ENCODE measurements at regions not wholly inside any gene's neighbourhood (a gene's known extent, or its start where the extent isn't known, plus 50 kb on each side); places are given as distances from the start of the nearest gene placed in this dataset.

DNA sequence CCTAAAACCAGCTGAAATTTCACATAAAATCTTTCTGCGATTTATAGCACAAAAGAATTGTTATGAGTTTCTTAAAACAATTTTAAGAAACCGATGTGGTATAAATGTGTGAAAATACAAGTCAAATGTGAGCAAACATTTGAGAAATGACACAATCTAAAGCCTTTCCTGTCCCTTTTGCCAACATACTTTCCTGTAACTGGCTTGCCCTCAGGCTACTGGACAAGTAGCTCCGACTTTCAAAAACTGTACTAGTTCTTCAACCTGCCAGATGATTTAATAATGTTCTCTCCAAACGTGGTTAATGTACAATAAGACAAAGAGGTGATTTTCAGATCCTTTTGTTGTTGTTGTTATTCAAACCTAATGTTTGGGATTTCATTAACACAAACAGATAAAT lies 105.9 kb upstream of the ARHGEF26 start:
- TF ChIP-seq, protein P1, sequence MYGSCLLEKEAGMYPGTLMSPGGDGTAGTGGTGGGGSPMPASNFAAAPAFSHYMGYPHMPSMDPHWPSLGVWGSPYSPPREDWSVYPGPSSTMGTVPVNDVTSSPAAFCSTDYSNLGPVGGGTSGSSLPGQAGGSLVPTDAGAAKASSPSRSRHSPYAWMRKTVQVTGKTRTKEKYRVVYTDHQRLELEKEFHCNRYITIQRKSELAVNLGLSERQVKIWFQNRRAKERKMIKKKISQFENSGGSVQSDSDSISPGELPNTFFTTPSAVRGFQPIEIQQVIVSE (CRISPR knock-in tag; IDR thresholded peaks at IDR 0.05; ENCODE audit: borderline replicate concordance) = no peak
- TF ChIP-seq, protein P2, sequence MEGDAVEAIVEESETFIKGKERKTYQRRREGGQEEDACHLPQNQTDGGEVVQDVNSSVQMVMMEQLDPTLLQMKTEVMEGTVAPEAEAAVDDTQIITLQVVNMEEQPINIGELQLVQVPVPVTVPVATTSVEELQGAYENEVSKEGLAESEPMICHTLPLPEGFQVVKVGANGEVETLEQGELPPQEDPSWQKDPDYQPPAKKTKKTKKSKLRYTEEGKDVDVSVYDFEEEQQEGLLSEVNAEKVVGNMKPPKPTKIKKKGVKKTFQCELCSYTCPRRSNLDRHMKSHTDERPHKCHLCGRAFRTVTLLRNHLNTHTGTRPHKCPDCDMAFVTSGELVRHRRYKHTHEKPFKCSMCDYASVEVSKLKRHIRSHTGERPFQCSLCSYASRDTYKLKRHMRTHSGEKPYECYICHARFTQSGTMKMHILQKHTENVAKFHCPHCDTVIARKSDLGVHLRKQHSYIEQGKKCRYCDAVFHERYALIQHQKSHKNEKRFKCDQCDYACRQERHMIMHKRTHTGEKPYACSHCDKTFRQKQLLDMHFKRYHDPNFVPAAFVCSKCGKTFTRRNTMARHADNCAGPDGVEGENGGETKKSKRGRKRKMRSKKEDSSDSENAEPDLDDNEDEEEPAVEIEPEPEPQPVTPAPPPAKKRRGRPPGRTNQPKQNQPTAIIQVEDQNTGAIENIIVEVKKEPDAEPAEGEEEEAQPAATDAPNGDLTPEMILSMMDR (IDR thresholded peaks at IDR 0.05) = no peak
- no peak for TF ChIP-seq NR3C1 (CRISPR knock-in tag; conservative IDR thresholded peaks at IDR 0.05; ENCODE audit: low read depth)

Data from WTC11 (cell line).